ENCODE measurements at regions not wholly inside any gene's neighbourhood (a gene's known extent, or its start where the extent isn't known, plus 50 kb on each side); places are given as distances from the start of the nearest gene placed in this dataset.
"Not testable (repeated sequence)": the region's sequence is repeated elsewhere in the genome, so short reads cannot be mapped to it uniquely, and the experiment has no call there.

DNA sequence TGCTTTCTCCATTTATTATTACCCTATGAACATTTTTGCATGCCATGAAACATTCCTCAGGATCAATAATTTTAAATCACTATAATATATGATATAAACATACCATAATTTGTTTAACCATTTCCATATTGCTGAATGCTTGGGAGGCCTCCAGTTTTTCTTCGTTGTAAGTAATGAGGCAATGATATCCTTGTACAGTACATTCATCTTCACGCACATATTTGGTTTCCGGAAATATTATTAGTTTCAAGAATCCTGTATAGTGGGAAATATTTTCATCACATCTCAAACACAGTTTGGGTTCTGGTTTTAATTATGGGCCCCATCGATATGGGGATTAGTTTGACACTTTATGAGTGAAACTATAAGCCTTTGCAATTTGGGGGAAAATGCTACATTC lies 135.4 kb downstream of the HS3ST3B1 start:
- Histone ChIP-seq H3K4me3 (ENCODE audit: low read depth in 1 of 2, low read length in 2 of 2) (no peak overlapping the region), H3K4me1 (ENCODE audit: control insufficient read depth in 1 of 2, insufficient read depth in 2 of 2, low read length in 2 of 2) (no peaks in the 10 kb centered on the region), H3K27ac (ENCODE audit: low read length) (no peak overlapping the region), H3K27me3 (ENCODE audit: low read depth, low read length) (no peaks in the 10 kb centered on the region), H3K36me3 (ENCODE audit: control insufficient read depth in 1 of 2, insufficient read depth in 2 of 2, low read length in 2 of 2) (no peaks in the 10 kb centered on the region), H3K9me3 (ENCODE audit: control insufficient read depth in 1 of 2, low read length in 2 of 2) (no peaks in the 10 kb centered on the region)

DNA sequence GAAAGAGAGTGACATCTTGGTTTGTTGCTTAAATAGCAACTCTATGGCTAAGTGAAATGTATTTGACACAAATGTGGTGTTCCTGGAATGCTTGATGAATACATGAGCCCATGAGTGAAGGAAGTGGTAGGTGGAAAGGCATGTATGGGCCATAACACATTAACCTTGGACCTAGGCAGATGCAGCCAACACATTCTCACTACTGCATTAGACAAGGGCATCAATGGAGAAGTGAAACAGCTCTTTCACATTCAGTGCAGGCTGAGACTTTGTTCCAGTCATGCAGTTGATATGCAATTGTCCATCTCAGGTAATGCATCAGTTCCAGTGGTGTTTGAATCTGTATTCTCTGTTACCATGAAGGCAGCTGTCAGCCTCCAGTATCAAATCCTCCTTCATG lies 133.6 kb downstream of the HS3ST3B1 start:
- H3K4me1 ChIP-seq (ENCODE audit: control insufficient read depth in 1 of 2, insufficient read depth in 2 of 2, low read length in 2 of 2): no peaks in the 10 kb centered on the region
- no peaks in the 10 kb centered on the region for H3K36me3 ChIP-seq (ENCODE audit: control insufficient read depth in 1 of 2, insufficient read depth in 2 of 2, low read length in 2 of 2)

GRCh38 chr17:14432079-14432478 lies 131.2 kb downstream of the HS3ST3B1 start:
- no peaks in the 10 kb centered on the region for H3K27me3 ChIP-seq (ENCODE audit: low read depth, low read length)
- no peaks in the 10 kb centered on the region for H3K36me3 ChIP-seq (ENCODE audit: control insufficient read depth in 1 of 2, insufficient read depth in 2 of 2, low read length in 2 of 2)
- H3K4me3 ChIP-seq (ENCODE audit: low read depth in 1 of 2, low read length in 2 of 2): no peak overlapping the region
- H3K4me1 ChIP-seq (ENCODE audit: control insufficient read depth in 1 of 2, insufficient read depth in 2 of 2, low read length in 2 of 2): no peaks in the 10 kb centered on the region
- no peak overlapping the region for H3K27ac ChIP-seq (ENCODE audit: low read length)
- no peaks in the 10 kb centered on the region for H3K9me3 ChIP-seq (ENCODE audit: control insufficient read depth in 1 of 2, low read length in 2 of 2)

More for the DNA sequence above, 133.6 kb downstream of the HS3ST3B1 start:
- Histone ChIP-seq H3K4me3 (ENCODE audit: low read depth in 1 of 2, low read length in 2 of 2) (no peak overlapping the region), H3K27ac (ENCODE audit: low read length) (no peak overlapping the region), H3K27me3 (ENCODE audit: low read depth, low read length) (no peaks in the 10 kb centered on the region), H3K9me3 (ENCODE audit: control insufficient read depth in 1 of 2, low read length in 2 of 2) (no peaks in the 10 kb centered on the region)

GRCh38 chr17:14429084-14429483 lies 128.2 kb downstream of the HS3ST3B1 start:
- Histone ChIP-seq H3K27me3 (ENCODE audit: low read depth, low read length) (no peaks in the 10 kb centered on the region), H3K4me3 (ENCODE audit: low read depth in 1 of 2, low read length in 2 of 2) (no peak overlapping the region), H3K36me3 (ENCODE audit: control insufficient read depth in 1 of 2, insufficient read depth in 2 of 2, low read length in 2 of 2) (no peaks in the 10 kb centered on the region), H3K27ac (ENCODE audit: low read length) (no peak overlapping the region), H3K4me1 (ENCODE audit: control insufficient read depth in 1 of 2, insufficient read depth in 2 of 2, low read length in 2 of 2) (no peaks in the 10 kb centered on the region), H3K9me3 (ENCODE audit: control insufficient read depth in 1 of 2, low read length in 2 of 2) (no peaks in the 10 kb centered on the region)

DNA sequence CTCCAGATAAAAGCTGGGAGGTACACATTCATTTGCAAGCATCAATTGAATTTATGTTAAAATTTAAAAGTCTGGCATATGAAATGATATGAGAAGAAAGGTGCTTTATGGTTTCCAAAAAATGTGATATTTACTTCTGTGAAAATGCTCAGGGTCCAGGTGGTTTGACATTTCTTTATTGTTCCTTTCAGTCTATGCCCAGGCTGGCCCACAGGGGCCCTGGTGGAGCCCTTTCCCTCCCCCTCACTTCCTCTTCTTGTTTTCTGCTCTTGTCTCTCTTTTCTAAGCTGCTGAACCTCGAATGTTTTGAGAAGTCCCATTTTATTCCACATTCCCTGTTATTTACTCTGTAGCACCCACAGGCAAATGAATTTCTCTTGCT lies 127.8 kb downstream of the HS3ST3B1 start:
- no peaks in the 10 kb centered on the region for H3K36me3 ChIP-seq (ENCODE audit: control insufficient read depth in 1 of 2, insufficient read depth in 2 of 2, low read length in 2 of 2)
- H3K4me1 ChIP-seq (ENCODE audit: control insufficient read depth in 1 of 2, insufficient read depth in 2 of 2, low read length in 2 of 2): no peaks in the 10 kb centered on the region
- H3K9me3 ChIP-seq (ENCODE audit: control insufficient read depth in 1 of 2, low read length in 2 of 2): no peaks in the 10 kb centered on the region
- H3K27me3 ChIP-seq (ENCODE audit: low read depth, low read length): no peaks in the 10 kb centered on the region
- H3K27ac ChIP-seq (ENCODE audit: low read length): no peak overlapping the region
- H3K4me3 ChIP-seq (ENCODE audit: low read depth in 1 of 2, low read length in 2 of 2): no peak overlapping the region

DNA sequence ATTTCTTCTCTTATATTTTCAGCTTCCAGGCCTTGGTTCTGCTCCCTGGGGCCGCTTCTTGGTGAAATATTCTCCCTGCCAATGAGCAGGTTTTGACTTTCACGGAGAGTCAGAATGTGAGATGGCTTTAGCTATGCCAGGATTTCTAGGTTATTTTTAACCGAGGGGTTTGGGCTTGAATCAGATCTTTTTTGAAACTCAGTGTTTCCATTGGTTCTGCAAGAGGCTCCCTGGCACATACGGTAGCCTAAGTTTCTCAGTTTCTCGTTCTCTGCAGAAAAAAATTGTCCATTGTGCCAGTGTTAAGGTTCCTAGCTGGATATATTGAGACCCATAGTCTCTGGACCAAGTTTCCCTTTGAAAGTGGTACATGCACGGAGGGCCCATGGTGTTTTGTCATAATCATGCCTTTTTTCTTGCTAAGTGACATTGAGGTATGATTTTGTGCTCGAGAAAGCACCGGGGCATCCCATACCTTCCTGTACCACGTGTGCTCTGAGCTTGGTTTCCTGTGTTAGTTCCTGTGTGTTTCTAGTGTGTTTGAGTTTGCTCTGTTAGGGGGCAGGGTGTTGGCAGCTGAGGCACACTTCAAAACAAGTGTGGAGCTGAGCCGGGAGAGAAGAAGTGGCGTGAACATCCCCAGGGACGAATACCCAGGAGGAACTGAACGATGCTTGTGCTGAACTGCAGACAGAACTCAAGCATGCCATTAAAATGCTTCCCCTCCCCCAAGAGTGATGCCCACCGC lies 127.2 kb downstream of the HS3ST3B1 start:
- Histone ChIP-seq H3K4me1 (ENCODE audit: control insufficient read depth in 1 of 2, insufficient read depth in 2 of 2, low read length in 2 of 2) (no peaks in the 10 kb centered on the region), H3K4me3 (ENCODE audit: low read depth in 1 of 2, low read length in 2 of 2) (no peak overlapping the region), H3K27ac (ENCODE audit: low read length) (no peak overlapping the region), H3K27me3 (ENCODE audit: low read depth, low read length) (no peaks in the 10 kb centered on the region), H3K36me3 (ENCODE audit: control insufficient read depth in 1 of 2, insufficient read depth in 2 of 2, low read length in 2 of 2) (no peaks in the 10 kb centered on the region), H3K9me3 (ENCODE audit: control insufficient read depth in 1 of 2, low read length in 2 of 2) (no peaks in the 10 kb centered on the region)

GRCh38 chr17:14423156-14423555 lies 122.3 kb downstream of the HS3ST3B1 start:
- H3K4me3 ChIP-seq (ENCODE audit: low read depth in 1 of 2, low read length in 2 of 2); H3K4me1 ChIP-seq (ENCODE audit: control insufficient read depth in 1 of 2, insufficient read depth in 2 of 2, low read length in 2 of 2); H3K27ac ChIP-seq (ENCODE audit: low read length); H3K36me3 ChIP-seq (ENCODE audit: control insufficient read depth in 1 of 2, insufficient read depth in 2 of 2, low read length in 2 of 2); H3K27me3 ChIP-seq (ENCODE audit: low read depth, low read length); H3K9me3 ChIP-seq (ENCODE audit: control insufficient read depth in 1 of 2, low read length in 2 of 2): not testable (repeated sequence)

DNA sequence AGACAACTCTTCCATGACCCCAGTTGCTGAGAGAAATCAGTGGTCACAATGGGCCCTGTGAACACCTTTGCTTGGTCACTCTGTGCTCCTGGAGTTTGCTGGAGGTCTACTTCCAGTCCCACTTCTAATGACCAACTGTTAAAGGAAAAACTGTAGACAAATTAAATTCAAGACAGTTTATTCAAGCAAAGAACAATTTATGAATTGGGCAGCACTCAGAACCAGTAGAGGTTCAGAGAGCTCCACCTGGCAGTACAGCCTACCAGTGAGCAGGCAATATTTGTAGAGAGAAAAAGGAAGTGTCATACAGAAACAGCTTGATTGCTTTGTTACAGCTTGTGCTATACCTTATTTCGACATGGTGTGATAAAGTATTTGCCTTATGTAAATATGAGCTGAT lies 116.5 kb downstream of the HS3ST3B1 start:
- no peaks in the 10 kb centered on the region for H3K4me1 ChIP-seq (ENCODE audit: control insufficient read depth in 1 of 2, insufficient read depth in 2 of 2, low read length in 2 of 2)
- H3K36me3 ChIP-seq (ENCODE audit: control insufficient read depth in 1 of 2, insufficient read depth in 2 of 2, low read length in 2 of 2): no peaks in the 10 kb centered on the region
- H3K9me3 ChIP-seq (ENCODE audit: control insufficient read depth in 1 of 2, low read length in 2 of 2): peaks cover 0 to 5% of the 10 kb centered on the region in 2 donors
- H3K27ac ChIP-seq (ENCODE audit: low read length): no peak overlapping the region
- no peaks in the 10 kb centered on the region for H3K27me3 ChIP-seq (ENCODE audit: low read depth, low read length)
- H3K4me3 ChIP-seq (ENCODE audit: low read depth in 1 of 2, low read length in 2 of 2): no peak overlapping the region

DNA sequence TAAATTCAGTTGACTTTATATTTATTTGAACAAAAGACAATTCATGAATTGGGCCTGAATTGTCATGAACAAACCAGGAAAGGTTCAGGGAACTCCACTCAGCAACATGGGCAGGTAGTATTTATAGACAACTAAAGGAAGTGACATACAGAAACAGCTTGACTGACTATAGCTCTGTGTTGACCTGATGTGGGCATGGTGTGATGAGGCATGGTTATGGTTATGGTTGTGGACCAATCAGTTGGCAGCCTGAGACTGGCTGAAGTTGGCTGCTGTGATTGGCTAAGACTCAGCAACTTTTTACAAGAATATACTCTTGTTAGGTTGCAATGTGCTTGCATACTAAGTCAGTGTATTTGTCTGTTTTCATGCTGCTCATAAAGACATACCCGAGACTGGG lies 108.4 kb downstream of the HS3ST3B1 start:
- Histone ChIP-seq H3K4me3 (ENCODE audit: low read depth in 1 of 2, low read length in 2 of 2) (no peak overlapping the region), H3K27ac (ENCODE audit: low read length) (no peak overlapping the region), H3K36me3 (ENCODE audit: control insufficient read depth in 1 of 2, insufficient read depth in 2 of 2, low read length in 2 of 2) (no peaks in the 10 kb centered on the region), H3K27me3 (ENCODE audit: low read depth, low read length) (no peaks in the 10 kb centered on the region), H3K9me3 (ENCODE audit: control insufficient read depth in 1 of 2, low read length in 2 of 2) (no peaks in the 10 kb centered on the region), H3K4me1 (ENCODE audit: control insufficient read depth in 1 of 2, insufficient read depth in 2 of 2, low read length in 2 of 2) (no peaks in the 10 kb centered on the region)

DNA sequence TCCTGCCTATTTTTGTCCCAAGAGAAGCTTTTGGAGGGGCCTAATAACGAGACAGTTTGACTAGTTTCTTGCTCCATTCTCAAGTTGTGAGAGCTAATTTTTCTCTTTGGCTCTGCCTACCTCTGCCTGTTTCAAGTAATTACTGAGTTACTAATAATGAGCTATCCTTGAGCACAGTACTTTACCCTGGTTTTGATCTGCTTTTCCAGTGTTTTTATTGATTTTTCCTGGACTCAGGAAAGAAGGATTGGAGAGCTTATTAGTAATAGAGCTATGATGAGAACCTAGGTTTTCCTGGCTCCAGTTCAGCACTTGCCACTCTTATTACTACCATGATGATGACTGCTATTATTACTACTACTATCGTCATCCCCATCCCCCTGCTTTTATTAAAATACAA lies 106.7 kb downstream of the HS3ST3B1 start:
- H3K36me3 ChIP-seq (ENCODE audit: control insufficient read depth in 1 of 2, insufficient read depth in 2 of 2, low read length in 2 of 2): no peaks in the 10 kb centered on the region
- H3K9me3 ChIP-seq (ENCODE audit: control insufficient read depth in 1 of 2, low read length in 2 of 2): peaks cover 0 to 4% of the 10 kb centered on the region in 2 donors
- H3K27me3 ChIP-seq (ENCODE audit: low read depth, low read length): no peaks in the 10 kb centered on the region
- no peaks in the 10 kb centered on the region for H3K4me1 ChIP-seq (ENCODE audit: control insufficient read depth in 1 of 2, insufficient read depth in 2 of 2, low read length in 2 of 2)
- H3K27ac ChIP-seq (ENCODE audit: low read length): no peak overlapping the region
- no peak overlapping the region for H3K4me3 ChIP-seq (ENCODE audit: low read depth in 1 of 2, low read length in 2 of 2)

GRCh38 chr17:14405189-14405588 lies 104.3 kb downstream of the HS3ST3B1 start:
- Histone ChIP-seq H3K27ac (ENCODE audit: low read length) (no peak overlapping the region), H3K4me3 (ENCODE audit: low read depth in 1 of 2, low read length in 2 of 2) (no peak overlapping the region), H3K9me3 (ENCODE audit: control insufficient read depth in 1 of 2, low read length in 2 of 2) (peaks cover 0 to 8% of the 10 kb centered on the region in 2 donors), H3K4me1 (ENCODE audit: control insufficient read depth in 1 of 2, insufficient read depth in 2 of 2, low read length in 2 of 2) (no peaks in the 10 kb centered on the region), H3K27me3 (ENCODE audit: low read depth, low read length) (no peaks in the 10 kb centered on the region), H3K36me3 (ENCODE audit: control insufficient read depth in 1 of 2, insufficient read depth in 2 of 2, low read length in 2 of 2) (no peaks in the 10 kb centered on the region)
